ENCODE measurements at regions not wholly inside any gene's neighbourhood (a gene's known extent, or its start where the extent isn't known, plus 50 kb on each side); places are given as distances from the start of the nearest gene placed in this dataset.

GRCh38 chr2:4674007-4674406 lies 970.6 kb downstream of the DCDC2C start:
- intact Hi-C loops (cut with DNase I; ENCODE audit: low total_unique reads) = no loop called here
- no peak for DNase-seq

GRCh38 chr2:4675295-4675694 lies 971.9 kb downstream of the DCDC2C start:
- intact Hi-C loops (cut with DNase I; ENCODE audit: low total_unique reads) = no loop called here
- DNase-seq = no peak
- Histone ChIP-seq H3K27ac (no peak overlapping the region), H3K9me3 (no peaks in the 10 kb centered on the region), H3K36me3 (no peaks in the 10 kb centered on the region), H3K4me1 (no peaks in the 10 kb centered on the region), H3K27me3 (no peaks in the 10 kb centered on the region), H3K4me3 (no peak overlapping the region)
- TF ChIP-seq, protein P1, sequence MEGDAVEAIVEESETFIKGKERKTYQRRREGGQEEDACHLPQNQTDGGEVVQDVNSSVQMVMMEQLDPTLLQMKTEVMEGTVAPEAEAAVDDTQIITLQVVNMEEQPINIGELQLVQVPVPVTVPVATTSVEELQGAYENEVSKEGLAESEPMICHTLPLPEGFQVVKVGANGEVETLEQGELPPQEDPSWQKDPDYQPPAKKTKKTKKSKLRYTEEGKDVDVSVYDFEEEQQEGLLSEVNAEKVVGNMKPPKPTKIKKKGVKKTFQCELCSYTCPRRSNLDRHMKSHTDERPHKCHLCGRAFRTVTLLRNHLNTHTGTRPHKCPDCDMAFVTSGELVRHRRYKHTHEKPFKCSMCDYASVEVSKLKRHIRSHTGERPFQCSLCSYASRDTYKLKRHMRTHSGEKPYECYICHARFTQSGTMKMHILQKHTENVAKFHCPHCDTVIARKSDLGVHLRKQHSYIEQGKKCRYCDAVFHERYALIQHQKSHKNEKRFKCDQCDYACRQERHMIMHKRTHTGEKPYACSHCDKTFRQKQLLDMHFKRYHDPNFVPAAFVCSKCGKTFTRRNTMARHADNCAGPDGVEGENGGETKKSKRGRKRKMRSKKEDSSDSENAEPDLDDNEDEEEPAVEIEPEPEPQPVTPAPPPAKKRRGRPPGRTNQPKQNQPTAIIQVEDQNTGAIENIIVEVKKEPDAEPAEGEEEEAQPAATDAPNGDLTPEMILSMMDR (IDR thresholded peaks at IDR 0.05) = no peak

More at GRCh38 chr2:4674007-4674406, 970.6 kb downstream of the DCDC2C start:
- Histone ChIP-seq H3K4me1 (no peaks in the 10 kb centered on the region), H3K9me3 (no peaks in the 10 kb centered on the region), H3K27ac (no peak overlapping the region), H3K4me3 (no peak overlapping the region), H3K27me3 (no peaks in the 10 kb centered on the region), H3K36me3 (no peaks in the 10 kb centered on the region)
- TF ChIP-seq, protein P1 (IDR thresholded peaks at IDR 0.05) = no peak

- Histone ChIP-seq H3K4me1 (no peaks in the 10 kb centered on the region), H3K36me3 (no peaks in the 10 kb centered on the region), H3K4me3 (no peak overlapping the region), H3K9me3 (no peaks in the 10 kb centered on the region), H3K27me3 (no peaks in the 10 kb centered on the region), H3K27ac (no peak overlapping the region)
- no peak for DNase-seq
- TF ChIP-seq, protein P1 (IDR thresholded peaks at IDR 0.05) = no peak
- intact Hi-C loops (cut with DNase I; ENCODE audit: low total_unique reads) = no loop called here
These were observed 975.6 kb downstream of the DCDC2C start for GRCh38 chr2:4678927-4679326.

- Histone ChIP-seq H3K9me3 (no peaks in the 10 kb centered on the region), H3K27ac (no peak overlapping the region), H3K4me1 (no peaks in the 10 kb centered on the region), H3K27me3 (no peaks in the 10 kb centered on the region), H3K36me3 (no peaks in the 10 kb centered on the region), H3K4me3 (no peak overlapping the region)
- DNase-seq = no peak
- TF ChIP-seq, protein P1 (IDR thresholded peaks at IDR 0.05) = no peak
- intact Hi-C loops (cut with DNase I; ENCODE audit: low total_unique reads) = no loop called here
These were observed 976.0 kb downstream of the DCDC2C start for GRCh38 chr2:4679391-4679790.

DNA sequence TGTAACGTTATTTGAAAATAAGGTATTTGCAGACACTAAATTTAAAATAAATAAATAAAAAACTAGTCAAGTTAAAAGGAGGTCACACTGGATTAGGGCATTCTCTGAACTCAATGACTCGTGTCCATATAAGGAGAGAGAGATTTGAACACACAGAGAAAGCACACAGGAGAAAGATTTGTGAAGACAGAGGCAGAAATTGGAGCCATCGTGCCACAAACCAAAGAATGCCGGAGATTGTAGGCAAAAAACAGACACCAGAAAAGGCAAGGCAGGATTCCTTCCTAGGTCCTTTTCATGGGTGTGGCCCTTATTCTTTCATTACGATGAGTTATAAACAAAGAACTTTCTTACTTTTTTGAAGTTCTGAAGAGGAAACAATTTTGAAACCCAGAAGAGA lies 981.5 kb downstream of the DCDC2C start:
- no peaks in the 10 kb centered on the region for H3K36me3 ChIP-seq
- no peak overlapping the region for H3K27ac ChIP-seq
- DNase-seq = no peak
- TF ChIP-seq, protein P1 (IDR thresholded peaks at IDR 0.05) = no peak
- no peaks in the 10 kb centered on the region for H3K27me3 ChIP-seq
- intact Hi-C loops (cut with DNase I; ENCODE audit: low total_unique reads) = no loop called here
- no peak overlapping the region for H3K4me3 ChIP-seq
- H3K9me3 ChIP-seq = no peaks in the 10 kb centered on the region
- H3K4me1 ChIP-seq = no peaks in the 10 kb centered on the region

DNA sequence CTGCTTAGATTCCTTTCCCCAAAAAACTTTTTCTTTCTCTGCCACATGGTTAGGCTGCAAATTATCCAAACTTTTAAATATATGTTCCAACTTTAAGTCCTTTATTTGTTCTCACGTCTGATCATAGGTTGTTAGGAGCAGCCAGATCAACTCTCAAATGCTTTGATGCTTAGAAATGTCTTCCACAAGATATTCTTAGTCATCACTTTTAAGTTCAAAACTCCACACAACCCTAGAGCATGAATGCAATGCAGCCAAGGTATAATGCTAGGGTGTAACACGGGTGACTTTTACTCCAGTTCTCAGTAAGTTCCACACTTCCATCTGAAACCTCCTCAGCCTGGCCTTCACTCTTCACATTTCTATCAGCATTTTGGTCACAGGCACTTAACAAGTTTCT lies 987.5 kb downstream of the DCDC2C start:
- H3K9me3 ChIP-seq = no peaks in the 10 kb centered on the region
- no peak overlapping the region for H3K4me3 ChIP-seq
- H3K27ac ChIP-seq = no peak overlapping the region
- H3K27me3 ChIP-seq = no peaks in the 10 kb centered on the region
- DNase-seq = no peak
- TF ChIP-seq, protein P1 (IDR thresholded peaks at IDR 0.05) = no peak
- no peaks in the 10 kb centered on the region for H3K4me1 ChIP-seq
- no peaks in the 10 kb centered on the region for H3K36me3 ChIP-seq
- intact Hi-C loops (cut with DNase I; ENCODE audit: low total_unique reads) = no loop called here
